Upper lobe of left lung (tissue), 6 donors: ENCODE measurements at regions not wholly inside any gene's neighbourhood (a gene's known extent, or its start where the extent isn't known, plus 50 kb on each side); places are given as distances from the start of the nearest gene placed in this dataset.

ENCODE experiments used
- ATAC-seq, 2 donors: fragments of 200-7000 bp; cut with Tn5 transposase; one replicate each; pipeline ENCODE4 v1.9.1; 2022; ENCODE audit warnings: mild to moderate bottlenecking in 2 of 2, moderate library complexity in 2 of 2; ENCODE audit not compliant: low FRiP score in 2 of 2
- DNase-seq, 2 donors: peaks; one replicate each; pipeline ENCODE4 v3.0.0-alpha.2; 2019 to 2020
- H3K27ac ChIP-seq, 4 donors: fragments of 200-600 bp; sonication (generic); one replicate each; pipeline ENCODE4 v1.5.1; 2016 to 2019
- H3K27me3 ChIP-seq, 4 donors: fragments of 200-600 bp; sonication (generic); one replicate each; pipeline ENCODE4 v1.5.1; 2017 to 2019
- H3K36me3 ChIP-seq, 4 donors: fragments of 200-600 bp; sonication (generic); one replicate each; pipeline ENCODE4 v1.5.1; 2016 to 2019
- H3K4me1 ChIP-seq, 4 donors: fragments of 200-600 bp; sonication (generic); one replicate each; pipeline ENCODE4 v1.5.1; 2018 to 2019
- H3K4me3 ChIP-seq, 4 donors: fragments of 200-600 bp; sonication (generic); one replicate each; pipeline ENCODE4 v1.5.1; 2017 to 2019; ENCODE audit warnings: mild to moderate bottlenecking in 2 of 4, moderate library complexity in 1 of 4
- H3K9me3 ChIP-seq, 4 donors: fragments of 200-600 bp; sonication (generic); one replicate each; pipeline ENCODE4 v1.5.1; 2018 to 2019
- CTCF ChIP-seq, 6 experiments: fragments of 450-650 bp in 4 of 6; fragments of 200-600 bp in 2 of 6; sonication (generic) in 2 of 6; IDR thresholded peaks; one replicate each; pipeline ENCODE4 v1.5.1; 2016 to 2019; ENCODE audit warnings: antibody characterized with exemption in 6 of 6
- EP300 ChIP-seq, 4 donors: sonication (generic); formaldehyde crosslinking; IDR thresholded peaks; one replicate each; pipeline ENCODE4 v1.5.1; 2017; ENCODE audit warnings: antibody characterized with exemption in 4 of 4, control low read depth in 2 of 4
- POLR2A ChIP-seq, 4 donors: fragments of 450-650 bp; IDR thresholded peaks; one replicate each; pipeline ENCODE4 v1.5.1; 2016 to 2017; ENCODE audit warnings: antibody characterized with exemption in 4 of 4, mild to moderate bottlenecking in 2 of 4
- POLR2AphosphoS5 ChIP-seq, 2 donors: sonication (generic); formaldehyde crosslinking; IDR thresholded peaks; one replicate each; pipeline ENCODE4 v1.5.1; 2017; ENCODE audit warnings: antibody characterized with exemption in 2 of 2
- WGBS, 2 donors: methylation state at CpG; one replicate each; pipeline ENCODE4 v1.1.5; 2017 to 2018; 5-methylcytosine and 5-hydroxymethylcytosine counted together
- donor health status: DM: no; HTN: no; CAD: no; lungs with moderate emphysema.
- donor health status: DM: no; HTN: yes; CAD: no; lungs with severe emphysema.

GRCh38 chr2:59746291-59746690, 807.2 kb downstream of the BCL11A start:
- ATAC-seq, result no peak
- H3K4me3 ChIP-seq, result no peak overlapping the region
- DNase-seq, result no peak
- no peaks in the 10 kb centered on the region for H3K27me3 ChIP-seq
- no peak overlapping the region for H3K27ac ChIP-seq
- no peaks in the 10 kb centered on the region for H3K36me3 ChIP-seq
- 78 to 85% methylated on average over 1 of the region's 1 CpG for WGBS, 2 donors
- H3K9me3 ChIP-seq, result no peaks in the 10 kb centered on the region
- H3K4me1 ChIP-seq, result no peaks in the 10 kb centered on the region
- TF ChIP-seq POLR2AphosphoS5 (IDR thresholded peaks at IDR 0.05) (no peak), EP300 (IDR thresholded peaks at IDR 0.05) (no peak), POLR2A (IDR thresholded peaks at IDR 0.05) (no peak), CTCF (IDR thresholded peaks at IDR 0.05) (no peak)

- no peaks in the 10 kb centered on the region for H3K9me3 ChIP-seq
- no peak overlapping the region for H3K27ac ChIP-seq
- TF ChIP-seq CTCF (IDR thresholded peaks at IDR 0.05) (no peak), POLR2A (IDR thresholded peaks at IDR 0.05) (no peak), POLR2AphosphoS5 (IDR thresholded peaks at IDR 0.05) (no peak), EP300 (IDR thresholded peaks at IDR 0.05) (no peak)
- no peaks in the 10 kb centered on the region for H3K4me1 ChIP-seq
- DNase-seq, result no peak
- 86 to 91% methylated on average over 1 of the region's 1 CpG for WGBS, 2 donors
- H3K36me3 ChIP-seq, result no peaks in the 10 kb centered on the region
- H3K27me3 ChIP-seq, result no peaks in the 10 kb centered on the region
- H3K4me3 ChIP-seq, result no peak overlapping the region
- no peak for ATAC-seq
These were observed 808.4 kb downstream of the BCL11A start for GRCh38 chr2:59745085-59745484.

- Histone ChIP-seq H3K9me3 (no peaks in the 10 kb centered on the region), H3K36me3 (no peaks in the 10 kb centered on the region), H3K4me3 (no peak overlapping the region), H3K4me1 (no peaks in the 10 kb centered on the region), H3K27ac (no peak overlapping the region), H3K27me3 (no peaks in the 10 kb centered on the region)
- no peak for TF ChIP-seq EP300 (IDR thresholded peaks at IDR 0.05)
- no peak for TF ChIP-seq POLR2AphosphoS5 (IDR thresholded peaks at IDR 0.05)
- no peak for TF ChIP-seq POLR2A (IDR thresholded peaks at IDR 0.05)
- TF ChIP-seq CTCF (IDR thresholded peaks at IDR 0.05), result no peak
- ATAC-seq, result no peak
- WGBS, 2 donors, result 56 to 70% methylated on average over 1 of the region's 1 CpG
- DNase-seq, result no peak
These were observed 809.0 kb downstream of the BCL11A start for GRCh38 chr2:59744436-59744835.

GRCh38 chr2:59741840-59742239, 811.6 kb downstream of the BCL11A start:
- H3K4me1 ChIP-seq, result no peaks in the 10 kb centered on the region
- no peaks in the 10 kb centered on the region for H3K9me3 ChIP-seq
- ATAC-seq (no peak), DNase-seq (no peak)
- H3K27ac ChIP-seq, result no peak overlapping the region
- no peaks in the 10 kb centered on the region for H3K27me3 ChIP-seq
- WGBS, 2 donors, result 64 to 79% methylated on average over 3 of the region's 3 CpGs
- TF ChIP-seq CTCF (IDR thresholded peaks at IDR 0.05) (no peak), EP300 (IDR thresholded peaks at IDR 0.05) (no peak), POLR2AphosphoS5 (IDR thresholded peaks at IDR 0.05) (no peak), POLR2A (IDR thresholded peaks at IDR 0.05) (no peak)
- H3K36me3 ChIP-seq, result no peaks in the 10 kb centered on the region
- H3K4me3 ChIP-seq, result no peak overlapping the region

- TF ChIP-seq POLR2AphosphoS5 (IDR thresholded peaks at IDR 0.05) (no peak), CTCF (IDR thresholded peaks at IDR 0.05) (no peak), EP300 (IDR thresholded peaks at IDR 0.05) (no peak), POLR2A (IDR thresholded peaks at IDR 0.05) (no peak)
- H3K27me3 ChIP-seq, result no peaks in the 10 kb centered on the region
- H3K4me1 ChIP-seq, result no peaks in the 10 kb centered on the region
- no peak overlapping the region for H3K27ac ChIP-seq
- ATAC-seq (no peak), DNase-seq (no peak)
- H3K36me3 ChIP-seq, result no peaks in the 10 kb centered on the region
- H3K9me3 ChIP-seq, result no peaks in the 10 kb centered on the region
- WGBS, 2 donors, result 69 to 80% methylated on average over 4 of the region's 4 CpGs
- H3K4me3 ChIP-seq, result no peak overlapping the region
These were observed 814.3 kb downstream of the BCL11A start for GRCh38 chr2:59739166-59739565.
